GM04503 (cell line): ENCODE measurements at regions not wholly inside any gene's neighbourhood (a gene's known extent, or its start where the extent isn't known, plus 50 kb on each side); places are given as distances from the start of the nearest gene placed in this dataset.
"Not testable (repeated sequence)": the region's sequence is repeated elsewhere in the genome, so short reads cannot be mapped to it uniquely, and the experiment has no call there.

ENCODE experiments used
- DNase-seq: peaks from one replicate; pipeline ENCODE4 v3.0.0-alpha.2; 2012; ENCODE audit warnings: low read depth

DNA sequence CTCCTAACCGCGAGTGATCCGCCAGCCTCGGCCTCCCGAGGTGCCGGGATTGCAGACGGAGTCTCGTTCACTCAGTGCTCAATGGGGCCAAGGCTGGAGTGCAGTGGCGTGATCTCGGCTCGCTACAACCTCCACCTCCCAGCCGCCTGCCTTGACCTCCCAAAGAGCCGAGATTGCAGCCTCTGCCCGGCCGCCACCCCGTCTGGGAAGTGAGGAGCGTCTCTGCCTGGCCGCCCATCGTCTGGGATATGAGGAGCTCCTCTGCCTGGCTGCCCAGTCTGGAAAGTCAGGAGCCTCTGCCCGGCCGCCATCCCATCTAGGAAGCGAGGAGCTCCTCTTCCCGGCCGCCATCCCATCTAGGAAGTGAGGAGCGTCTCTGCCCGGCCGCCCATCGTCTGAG lies 58.8 kb upstream of the ANKRD30BL start:
- not testable (repeated sequence) for DNase-seq

DNA sequence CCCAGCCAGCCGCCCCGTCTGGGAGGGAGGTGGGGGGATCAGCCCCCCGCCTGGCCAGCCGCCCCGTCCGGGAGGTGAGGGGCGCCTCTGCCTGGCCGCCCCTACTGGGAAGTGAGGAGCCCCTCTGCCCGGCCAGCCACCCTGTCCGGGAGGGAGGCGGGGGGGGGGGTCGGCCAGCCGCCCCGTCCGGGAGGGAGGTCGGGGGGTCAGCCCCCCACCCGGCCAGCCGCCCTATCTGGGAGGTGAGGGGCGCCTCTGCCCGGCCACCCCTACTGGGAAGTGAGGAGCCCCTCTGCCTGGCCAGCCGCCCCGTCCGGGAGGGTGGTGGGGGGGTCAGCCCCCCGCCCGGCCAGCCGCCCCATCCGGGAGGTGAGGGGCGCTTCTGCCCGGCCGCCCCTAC lies 60.1 kb upstream of the ANKRD30BL start:
- not testable (repeated sequence) for DNase-seq

DNA sequence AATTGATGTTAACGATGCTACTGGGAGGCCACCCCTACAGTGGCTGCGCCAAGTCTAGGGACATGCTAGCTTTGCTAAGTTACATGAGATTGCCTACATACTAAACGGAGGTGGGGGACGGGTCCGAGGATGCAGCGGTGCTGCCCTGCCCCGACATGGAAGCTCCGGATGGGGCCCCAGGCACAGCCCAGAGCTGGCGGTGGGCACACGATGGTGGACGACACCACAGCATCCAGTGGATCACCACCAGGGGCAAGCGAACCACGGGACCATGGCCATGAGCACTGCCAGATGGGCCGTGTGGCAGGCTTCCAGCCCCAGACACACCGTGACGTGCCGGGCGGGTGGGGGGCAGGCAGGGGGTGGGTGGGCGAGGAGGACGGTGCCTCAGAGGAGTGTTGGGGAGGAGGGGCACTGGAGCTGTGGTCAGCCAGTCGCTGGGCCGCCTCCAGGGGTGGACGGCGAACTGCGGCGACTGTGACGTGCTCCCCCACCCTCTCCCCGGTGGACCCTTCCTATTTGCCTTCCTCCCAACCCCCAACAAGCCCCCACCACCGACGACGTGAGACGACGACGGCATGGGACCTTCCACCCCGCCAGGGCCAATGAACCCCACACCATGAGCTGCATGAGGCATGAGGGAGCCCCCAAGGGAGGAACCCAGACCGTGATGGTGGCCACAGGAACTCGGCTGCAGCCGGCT lies 90.6 kb upstream of the ANKRD30BL start:
- no peak for DNase-seq

DNA sequence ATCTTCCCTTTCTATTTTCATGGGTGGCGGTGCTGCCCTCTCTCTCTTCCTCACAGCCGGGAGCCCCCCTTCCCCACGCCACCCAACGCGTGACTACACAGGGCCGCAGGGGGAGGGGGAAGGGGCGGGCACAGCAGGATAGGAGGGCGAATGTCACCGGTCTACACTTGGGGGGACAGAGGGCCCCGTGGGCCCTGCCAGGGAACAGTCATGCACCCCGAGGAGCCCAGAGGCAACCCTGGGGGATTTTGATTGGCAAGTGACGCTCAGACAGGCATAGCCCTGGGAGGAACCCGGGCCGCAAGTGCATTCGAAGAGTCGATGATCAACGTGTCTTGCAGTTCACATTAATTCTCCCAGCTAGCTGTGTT lies 91.1 kb upstream of the ANKRD30BL start:
- DNase-seq, result no peak

DNA sequence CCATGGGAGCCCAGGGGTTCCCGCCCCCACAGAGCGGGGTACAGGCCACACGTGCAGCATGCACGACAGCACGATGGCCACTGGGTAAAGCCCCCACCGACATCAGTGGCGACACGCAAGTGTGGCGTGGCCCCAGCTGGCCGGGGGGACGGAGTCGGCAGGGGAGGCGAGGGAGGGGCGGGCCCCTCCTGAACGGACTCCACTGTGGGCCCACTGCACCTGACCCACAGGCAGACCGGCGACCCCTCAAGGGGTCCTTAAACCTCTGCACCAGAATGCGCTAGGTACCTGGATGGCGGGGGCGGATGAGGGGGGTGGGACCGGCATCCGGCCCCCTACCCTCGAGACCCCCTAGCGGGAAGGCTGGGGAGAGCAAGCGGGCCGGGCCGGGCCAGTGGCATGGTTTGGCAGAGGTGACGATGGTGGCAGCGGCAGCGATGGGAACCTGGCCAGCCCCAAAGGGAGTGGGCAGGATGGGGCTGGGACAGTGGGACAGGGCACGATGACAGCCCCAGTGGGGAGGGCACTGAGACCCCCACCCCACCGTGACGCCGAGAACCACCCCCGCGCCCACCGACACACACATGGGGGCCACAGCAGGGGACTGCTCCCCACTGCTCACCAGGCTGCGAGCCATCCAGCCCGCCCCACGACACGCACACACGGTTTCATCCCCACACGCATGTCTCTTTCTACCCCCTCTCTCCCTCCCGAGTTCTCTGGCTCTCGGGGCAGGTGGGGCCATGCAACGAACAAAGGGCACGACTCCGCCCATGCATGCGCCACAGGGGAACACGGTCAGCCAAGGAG lies 91.9 kb upstream of the ANKRD30BL start:
- no peak for DNase-seq

DNA sequence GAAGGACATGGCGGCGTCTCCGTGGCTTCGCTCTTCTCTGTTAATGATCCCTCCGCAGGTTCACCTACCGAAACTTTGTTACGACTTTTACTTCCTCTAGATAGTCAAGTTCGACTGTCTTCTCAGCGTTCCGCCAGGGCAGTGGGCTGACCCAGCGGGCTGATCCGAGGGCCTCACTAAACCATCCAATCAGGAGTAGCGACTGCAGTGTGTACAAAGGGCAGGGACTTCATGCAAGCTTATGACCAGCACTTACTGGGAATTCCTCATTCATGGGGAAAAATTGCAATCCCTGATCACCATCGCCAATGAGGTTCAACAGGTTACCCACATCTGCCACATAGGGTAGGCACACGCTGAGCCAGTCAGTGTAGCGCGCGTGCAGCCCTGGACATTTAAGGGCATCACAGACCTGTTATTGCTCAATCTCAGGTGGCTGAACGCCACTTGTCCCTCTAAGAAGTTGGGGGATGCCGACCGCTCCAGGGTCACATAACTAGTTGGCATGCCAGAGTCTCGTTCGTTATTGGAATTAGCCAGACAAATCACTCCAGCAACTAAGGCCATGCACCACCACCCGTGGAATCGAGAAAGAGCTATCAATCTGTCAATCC lies 92.7 kb upstream of the ANKRD30BL start:
- not testable (repeated sequence) for DNase-seq

DNA sequence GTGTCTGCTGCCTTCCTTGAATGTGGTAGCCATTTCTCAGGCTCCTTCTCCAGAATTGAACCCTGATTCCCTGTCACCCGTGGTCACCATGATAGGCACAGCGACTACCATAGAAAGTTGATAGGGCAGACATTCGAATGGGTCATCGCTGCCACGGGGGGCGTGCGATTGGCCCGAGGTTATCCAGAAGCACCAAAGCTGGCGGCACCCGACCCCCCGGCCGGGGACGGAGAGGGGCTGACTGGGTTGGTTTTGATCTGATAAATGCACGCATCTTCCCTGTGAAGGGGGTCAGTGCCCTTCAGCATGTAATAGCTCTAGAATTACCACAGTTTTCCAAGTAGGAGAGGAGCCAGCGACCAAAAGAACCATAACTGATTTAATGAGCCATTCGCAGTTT lies 94.0 kb upstream of the ANKRD30BL start:
- DNase-seq, result no peak

DNA sequence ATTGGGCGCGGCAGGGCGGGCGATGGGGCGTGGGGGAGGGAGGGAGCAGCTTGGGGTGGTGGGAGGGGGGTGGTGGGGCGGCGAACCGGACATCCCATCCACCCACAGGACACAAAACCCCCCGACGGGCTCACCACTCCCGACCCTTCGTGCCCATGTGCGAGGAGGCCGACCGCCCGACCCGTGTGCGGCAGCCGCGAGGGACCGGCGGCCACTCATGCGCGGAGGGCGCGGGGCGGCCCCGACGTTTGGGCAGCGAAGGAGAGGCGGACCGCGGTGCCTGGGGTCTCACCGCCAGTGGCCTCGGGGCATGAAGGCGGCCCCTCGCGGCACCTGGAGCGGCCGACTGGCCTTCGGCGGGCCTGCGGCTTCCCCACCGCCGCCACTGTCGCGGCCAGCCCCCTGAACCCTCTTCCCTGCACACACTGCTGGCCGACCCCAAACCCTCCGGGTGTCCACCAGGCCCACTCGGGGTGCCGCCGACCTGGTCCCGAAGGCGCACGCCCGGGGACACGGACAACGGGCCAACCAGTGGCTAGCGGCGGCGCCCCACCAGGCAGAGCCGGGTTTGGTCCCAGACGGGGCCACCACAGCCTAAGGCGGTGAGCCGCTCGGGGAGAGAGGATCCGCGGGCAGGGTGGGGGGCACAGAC lies 94.6 kb upstream of the ANKRD30BL start:
- no peak for DNase-seq

DNA sequence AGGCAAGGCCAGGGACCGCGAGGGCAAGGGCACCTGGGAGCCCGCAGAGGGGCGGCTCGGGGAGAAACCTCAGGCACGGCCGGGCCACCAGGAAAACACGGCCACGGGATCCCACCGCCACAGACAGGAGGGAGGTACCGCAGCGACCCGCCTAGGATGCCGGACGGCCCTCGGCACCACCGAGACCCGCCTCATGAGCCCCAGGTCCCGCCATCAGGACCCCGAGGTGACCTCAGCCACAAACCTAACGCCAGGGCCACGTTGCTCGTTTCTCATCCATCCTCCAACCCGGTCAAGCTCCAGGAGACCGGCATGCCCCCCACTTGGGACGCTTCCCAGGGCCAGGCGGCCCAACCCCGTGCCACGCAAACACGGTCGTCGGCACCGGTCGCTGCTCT lies 95.2 kb upstream of the ANKRD30BL start:
- DNase-seq, result not testable (repeated sequence)

DNA sequence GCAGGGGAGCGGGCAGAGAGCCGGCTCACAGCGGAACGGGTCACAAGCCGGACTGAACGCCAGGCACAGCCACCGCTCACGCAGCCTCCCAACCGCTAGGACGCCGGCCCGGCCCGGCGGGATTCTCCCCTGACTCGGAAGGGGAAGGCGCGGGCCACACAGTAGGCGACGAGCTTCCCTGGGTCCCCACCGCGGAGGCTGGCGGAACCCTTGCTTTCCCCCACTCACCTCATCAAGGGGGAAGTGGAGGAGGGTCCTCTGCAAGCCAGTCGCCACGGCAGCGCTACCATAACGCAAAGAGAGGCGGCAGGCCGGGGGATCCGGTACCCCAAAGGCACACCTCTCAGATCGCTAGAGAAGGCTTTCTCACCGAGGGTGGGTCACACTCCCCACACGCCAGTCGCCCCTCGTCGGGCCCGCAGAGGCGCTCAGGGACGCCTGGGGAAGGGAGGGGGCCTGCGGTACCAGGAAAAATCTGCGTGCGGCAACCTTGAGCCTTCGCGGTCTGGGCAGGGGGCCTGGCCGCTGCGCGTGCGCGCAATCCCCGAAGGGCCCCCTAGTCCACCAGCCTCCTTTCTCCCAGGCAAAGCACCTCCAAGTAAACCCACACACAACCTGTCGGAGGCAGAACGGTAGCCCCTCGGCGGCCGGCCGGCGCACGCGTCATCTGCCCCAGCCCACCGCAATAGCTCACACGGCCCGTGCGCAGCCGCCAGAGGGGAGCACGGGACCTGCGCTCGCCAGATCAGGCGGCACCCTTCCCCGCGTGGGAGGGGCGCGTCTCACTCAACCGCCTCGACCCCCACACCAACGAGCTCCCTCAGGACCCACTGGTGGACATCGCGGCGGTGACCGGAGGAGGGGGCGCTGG lies 95.8 kb upstream of the ANKRD30BL start:
- DNase-seq, result not testable (repeated sequence)

DNA sequence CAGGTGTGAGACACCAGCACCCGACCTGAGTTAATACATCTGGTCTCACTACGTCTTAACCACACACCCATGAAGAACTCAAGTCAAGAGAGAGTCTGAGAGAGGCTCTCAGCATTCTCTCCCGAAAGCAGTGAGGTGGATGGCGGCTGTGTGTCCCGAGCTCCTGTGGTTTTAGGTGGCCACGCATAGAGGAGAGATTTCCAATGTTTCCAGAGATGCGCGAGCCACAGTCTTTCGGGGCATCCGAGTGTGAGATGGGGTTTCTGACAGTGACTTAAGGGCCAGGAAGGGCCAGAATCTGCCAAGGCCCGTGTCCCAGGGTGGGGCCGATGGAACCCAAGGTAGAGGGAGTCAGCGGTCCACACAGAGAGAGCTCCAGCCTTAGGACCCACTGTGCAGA lies 97.5 kb upstream of the ANKRD30BL start:
- not testable (repeated sequence) for DNase-seq

DNA sequence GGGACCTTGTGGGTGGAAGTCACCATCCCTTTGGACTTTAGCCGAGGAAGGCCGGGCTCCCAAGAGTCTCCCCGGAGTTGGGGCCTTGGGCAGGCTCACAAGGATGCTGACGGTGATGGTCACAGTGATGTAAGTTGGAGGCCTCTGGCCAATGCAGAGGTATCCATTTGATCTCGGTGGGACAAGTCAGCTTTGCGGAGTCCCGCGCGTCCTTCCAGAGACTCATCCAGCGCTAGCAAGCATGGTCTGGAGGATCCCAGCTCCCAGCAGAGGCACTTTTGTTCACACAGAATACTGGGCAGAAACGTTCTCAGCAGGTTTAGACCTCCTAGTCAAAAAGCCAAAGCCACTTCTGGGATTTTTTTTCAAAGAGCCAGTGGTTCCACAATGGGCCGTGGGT lies 103.8 kb upstream of the ANKRD30BL start:
- DNase-seq, result not testable (repeated sequence)

DNA sequence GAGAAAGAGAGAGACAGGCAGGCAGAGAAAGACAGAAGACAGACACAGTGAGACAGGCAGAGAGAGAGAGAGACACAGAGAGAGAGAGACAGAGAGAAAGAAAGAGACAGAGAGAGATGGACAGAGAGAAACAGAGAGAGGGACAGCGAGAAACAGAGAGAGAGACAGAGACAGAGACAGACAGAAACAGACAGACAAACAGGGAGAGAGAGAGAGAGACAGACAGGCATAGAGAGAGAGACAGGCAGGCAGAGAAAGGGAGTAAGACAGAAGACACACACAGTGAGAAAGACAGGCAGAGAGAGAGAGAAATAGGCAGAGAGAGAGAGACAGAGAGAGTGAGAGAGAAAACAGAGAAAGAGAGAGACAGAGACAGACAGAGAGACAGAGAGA lies 105.3 kb upstream of the ANKRD30BL start:
- no peak for DNase-seq

DNA sequence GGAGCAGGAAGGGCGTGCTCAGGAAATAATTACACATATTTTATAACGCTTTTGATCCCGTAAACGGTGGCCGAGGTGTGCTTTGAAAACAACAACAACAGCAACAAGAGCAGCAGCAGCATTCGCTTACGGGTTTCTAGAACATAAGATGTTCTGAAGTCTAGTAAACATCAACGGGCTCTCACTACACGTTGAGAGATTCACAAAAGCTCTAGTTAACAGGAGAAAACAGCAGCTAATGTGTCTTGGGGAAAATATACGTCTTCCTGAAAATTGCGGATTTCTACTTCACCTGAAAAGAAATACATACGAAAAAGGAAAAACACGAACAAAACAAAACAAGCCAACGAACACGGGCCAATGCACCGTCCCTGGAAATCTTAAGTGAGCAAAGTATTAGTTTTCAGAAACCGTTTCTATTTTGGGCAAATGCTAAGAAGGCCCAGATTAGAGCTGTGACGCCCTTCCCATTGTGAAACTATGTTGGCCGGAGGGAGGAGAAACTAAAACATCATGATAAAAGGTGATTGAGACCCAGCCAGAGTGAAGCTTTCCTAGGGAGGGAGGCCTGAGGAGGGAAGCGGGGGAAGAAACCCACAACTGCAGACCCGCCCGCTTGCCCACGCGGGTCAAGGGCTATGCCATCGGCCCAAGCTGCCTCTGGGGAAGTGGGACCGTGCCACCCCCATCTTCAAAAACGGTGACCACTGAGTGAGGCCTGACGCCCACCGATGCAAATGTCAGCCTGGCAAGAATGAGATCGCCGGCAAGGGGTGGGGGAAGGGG lies 105.9 kb upstream of the ANKRD30BL start:
- DNase-seq, result not testable (repeated sequence)

DNA sequence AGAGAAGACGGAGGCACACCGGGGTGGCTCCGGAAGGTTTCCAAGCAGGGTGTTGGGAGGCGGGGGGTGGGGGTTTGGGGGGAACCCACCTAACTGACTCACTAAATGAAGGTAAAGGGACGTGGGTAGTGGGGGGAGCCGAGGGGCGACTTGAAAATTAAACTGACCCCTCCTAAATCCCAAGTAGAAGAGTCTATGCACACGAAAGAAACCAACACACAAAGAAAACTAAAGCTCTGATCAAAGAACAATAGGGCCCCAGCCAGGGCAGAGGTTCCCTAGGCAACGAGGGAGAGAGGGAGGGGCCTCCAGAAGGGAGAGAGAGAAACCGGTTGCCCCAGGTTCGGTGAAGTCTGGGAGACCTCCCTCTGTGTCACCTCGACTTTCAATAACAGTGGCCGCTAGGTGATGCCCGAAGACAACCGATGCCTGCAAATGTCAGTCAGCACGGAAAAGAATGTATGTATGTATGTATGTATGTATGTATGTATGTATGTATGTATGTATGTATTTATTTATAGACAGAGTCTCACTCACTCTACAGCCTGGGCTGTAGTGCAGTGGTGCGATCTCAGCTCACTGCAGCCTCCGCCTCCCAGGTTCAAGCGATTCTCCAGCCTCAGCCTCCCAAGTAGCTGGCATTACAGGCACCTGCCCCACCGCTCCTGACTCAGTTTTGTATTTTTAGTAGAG lies 106.7 kb upstream of the ANKRD30BL start:
- not testable (repeated sequence) for DNase-seq

DNA sequence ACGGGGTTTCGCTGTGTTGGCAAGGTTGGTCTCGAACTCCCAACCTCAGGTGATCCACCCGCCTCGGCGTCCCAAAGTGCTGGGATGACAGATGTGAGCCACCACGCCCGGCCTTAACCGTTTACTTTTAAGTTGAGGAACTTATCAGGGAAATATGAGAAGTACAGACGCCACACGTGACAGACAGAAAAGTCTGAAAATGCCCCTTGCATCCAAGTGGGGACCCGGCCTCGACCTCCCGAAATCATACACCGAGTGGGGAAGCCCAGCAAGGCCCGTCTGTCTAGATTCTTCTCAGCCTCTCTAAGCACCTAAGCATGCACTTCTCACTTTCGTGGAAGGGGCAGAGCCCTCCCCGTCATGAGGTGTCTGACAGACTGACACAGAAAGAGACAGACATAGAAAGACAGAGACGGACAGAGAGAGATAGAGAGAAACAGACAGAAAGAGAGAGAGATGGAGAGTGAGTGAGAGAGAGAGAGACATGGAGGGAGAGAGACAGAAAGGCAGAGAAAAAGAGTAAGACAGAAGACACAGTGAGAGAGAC lies 107.3 kb upstream of the ANKRD30BL start:
- DNase-seq, result no peak

DNA sequence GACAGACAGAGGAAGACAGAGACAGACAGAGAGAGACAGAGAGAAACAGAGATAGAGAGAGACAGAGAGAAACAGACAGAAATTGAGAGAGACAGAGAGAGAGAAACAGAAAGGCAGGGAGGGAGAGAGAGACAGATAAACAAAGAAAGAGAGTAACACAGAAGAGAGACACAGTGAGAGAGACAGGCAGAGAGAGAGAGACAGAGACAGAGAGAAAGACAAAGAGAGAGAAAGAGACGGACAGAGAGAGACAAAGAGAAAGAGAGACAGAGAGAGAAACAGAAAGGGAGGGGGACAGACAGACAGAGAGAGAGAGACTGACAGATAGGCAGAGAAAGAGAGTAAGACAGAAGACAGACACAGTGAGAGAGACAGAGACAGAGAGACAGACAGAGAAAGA lies 108.5 kb upstream of the ANKRD30BL start:
- DNase-seq, result no peak

DNA sequence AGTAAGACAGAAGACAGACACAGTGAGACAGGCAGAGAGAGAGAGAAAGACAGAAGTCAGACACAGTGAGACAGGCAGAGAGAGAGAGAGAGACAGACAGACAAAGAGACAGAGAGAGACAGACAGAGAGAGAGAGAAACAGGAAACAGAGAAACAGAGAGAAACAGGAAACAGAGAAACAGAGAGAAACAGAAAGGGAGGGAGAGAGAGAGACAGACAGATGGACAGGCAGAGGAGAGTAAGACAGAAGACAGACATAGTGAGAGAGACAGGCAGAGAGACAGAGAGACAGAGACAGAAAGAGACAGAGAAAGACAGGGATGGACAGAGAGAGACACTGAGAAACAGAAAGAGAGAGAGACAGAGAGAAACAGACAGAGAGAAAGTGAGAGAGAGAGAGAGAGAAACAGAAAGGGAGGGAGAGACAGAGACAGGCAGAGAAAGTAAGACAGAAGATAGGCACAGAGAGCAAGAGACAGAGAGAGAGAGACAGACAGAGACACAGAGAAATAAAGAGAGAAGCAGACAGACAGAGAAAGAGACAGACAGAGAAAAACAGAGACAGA lies 109.3 kb upstream of the ANKRD30BL start:
- no peak for DNase-seq

DNA sequence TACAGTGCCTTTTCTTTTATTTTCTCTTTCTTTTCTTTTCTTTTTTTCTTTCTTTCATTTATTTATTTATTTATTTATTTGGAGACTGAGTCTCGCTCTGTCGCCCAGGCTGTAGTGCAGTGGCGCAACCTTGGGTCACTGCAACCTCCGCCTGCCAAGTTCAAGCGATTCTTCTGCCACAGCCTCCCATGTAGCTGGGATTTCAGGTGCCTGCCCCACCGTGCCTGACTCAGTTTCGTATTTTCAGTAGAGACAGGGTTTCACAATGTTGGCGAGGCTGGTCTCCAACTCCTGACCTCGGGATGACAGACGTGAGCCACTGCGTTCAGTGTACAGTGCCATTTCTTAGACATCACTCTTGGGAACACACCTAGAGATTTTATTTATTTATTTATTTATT lies 110.0 kb upstream of the ANKRD30BL start:
- not testable (repeated sequence) for DNase-seq

DNA sequence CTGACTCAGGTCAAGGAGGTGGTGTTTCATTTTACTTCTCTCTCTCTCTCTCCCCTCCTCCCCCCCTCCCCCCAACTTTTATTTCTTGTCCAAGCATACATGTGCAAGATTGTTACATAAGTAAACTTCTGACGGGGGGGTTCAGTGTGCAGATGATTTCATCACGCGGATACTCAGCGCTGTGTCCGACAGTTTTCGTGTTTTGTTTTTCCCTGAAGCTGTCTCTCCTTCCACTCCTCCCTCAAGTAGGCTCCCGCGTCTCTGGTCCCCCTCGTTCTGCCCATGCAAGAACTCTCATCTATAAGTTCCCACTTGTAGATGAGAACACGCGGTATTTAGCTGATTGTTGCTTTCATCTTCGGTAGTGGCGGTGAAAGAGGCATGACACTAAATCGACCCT lies 111.0 kb upstream of the ANKRD30BL start:
- no peak for DNase-seq
